HEK293T (cell line): ENCODE measurements at regions not wholly inside any gene's neighbourhood (a gene's known extent, or its start where the extent isn't known, plus 50 kb on each side); places are given as distances from the start of the nearest gene placed in this dataset.

Source experiments
- ARNT ChIP-seq: fragments of 450-650 bp; IDR thresholded peaks from 2 replicates; pipeline ENCODE4 v1.6.1; 2017; ENCODE audit warnings: mild to moderate bottlenecking
- ELF4 ChIP-seq: fragments of 450-650 bp; IDR thresholded peaks from 2 replicates; pipeline ENCODE4 v1.6.1; 2017; ENCODE audit warnings: antibody characterized with exemption
- FOXM1 ChIP-seq: fragments of 450-650 bp; IDR thresholded peaks from 2 replicates; pipeline ENCODE4 v1.6.1; 2017; ENCODE audit warnings: mild to moderate bottlenecking, borderline replicate concordance
- L3MBTL2 ChIP-seq: fragments of 450-650 bp; conservative IDR thresholded peaks from 2 replicates; pipeline ENCODE4 v1.6.1; 2016; ENCODE audit warnings: mild to moderate bottlenecking
- SP1 ChIP-seq: fragments of 450-650 bp; IDR thresholded peaks from 2 replicates; pipeline ENCODE4 v1.6.1; 2017
- SUZ12 ChIP-seq: fragments of 450-650 bp; IDR thresholded peaks from 2 replicates; pipeline ENCODE4 v1.6.1; 2016; ENCODE audit warnings: mild to moderate bottlenecking
- TF ChIP-seq, protein P1 (sequence below): fragments of 450-650 bp; IDR thresholded peaks from 2 replicates; pipeline ENCODE4 v1.6.1; 2016

- TF ChIP-seq FOXM1 = no peak
- TF ChIP-seq ELF4 = no peak
- TF ChIP-seq, protein P1, sequence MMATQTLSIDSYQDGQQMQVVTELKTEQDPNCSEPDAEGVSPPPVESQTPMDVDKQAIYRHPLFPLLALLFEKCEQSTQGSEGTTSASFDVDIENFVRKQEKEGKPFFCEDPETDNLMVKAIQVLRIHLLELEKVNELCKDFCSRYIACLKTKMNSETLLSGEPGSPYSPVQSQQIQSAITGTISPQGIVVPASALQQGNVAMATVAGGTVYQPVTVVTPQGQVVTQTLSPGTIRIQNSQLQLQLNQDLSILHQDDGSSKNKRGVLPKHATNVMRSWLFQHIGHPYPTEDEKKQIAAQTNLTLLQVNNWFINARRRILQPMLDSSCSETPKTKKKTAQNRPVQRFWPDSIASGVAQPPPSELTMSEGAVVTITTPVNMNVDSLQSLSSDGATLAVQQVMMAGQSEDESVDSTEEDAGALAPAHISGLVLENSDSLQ = no peak
- no peak for TF ChIP-seq ARNT
- no peak for TF ChIP-seq SP1
- TF ChIP-seq L3MBTL2 = no peak
- TF ChIP-seq SUZ12 = no peak
Observed at GRCh38 chr10:33623669-33624068, 289.2 kb upstream of the NRP1 start.
